Activated T-helper 1 cell treated with anti-CD3 and anti-CD28 coated beads, Interleukin-12 subunit alpha, Interleukin-12 subunit beta, Interleukin-2, Interleukin-4 antibody, amounts not matched to agents 30 ng/mL and 10 ng/mL and 1 ng/mL, durations not matched to agents 14 hours and 24 hours and 36 hours (primary cell): ENCODE measurements at regions not wholly inside any gene's neighbourhood (a gene's known extent, or its start where the extent isn't known, plus 50 kb on each side); places are given as distances from the start of the nearest gene placed in this dataset.

ENCODE experiments used
- DNase-seq: peaks from one replicate; pipeline ENCODE4 v3.0.0; 2021; ENCODE audit warnings: low spot score
- H3K27ac Mint-ChIP-seq: one replicate; pipeline ENCODE4 v1.8.0; 2021; ENCODE audit warnings: mild to moderate bottlenecking, mixed read lengths
- H3K27me3 Mint-ChIP-seq: one replicate; pipeline ENCODE4 v1.8.0; 2022; ENCODE audit warnings: mild to moderate bottlenecking, moderate library complexity, mixed read lengths; ENCODE audit not compliant: insufficient read depth
- H3K36me3 Mint-ChIP-seq: one replicate; pipeline ENCODE4 v1.8.0; 2021; ENCODE audit warnings: low read depth, mixed read lengths
- H3K4me1 Mint-ChIP-seq: one replicate; pipeline ENCODE4 v1.8.0; 2021; ENCODE audit warnings: low read depth, mixed read lengths
- H3K4me3 Mint-ChIP-seq: one replicate; pipeline ENCODE4 v1.8.0; 2021; ENCODE audit warnings: mild to moderate bottlenecking, moderate library complexity, mixed read lengths
- H3K9me3 Mint-ChIP-seq: one replicate; pipeline ENCODE4 v1.8.0; 2021; ENCODE audit warnings: mixed read lengths
- intact Hi-C: fragments of 100-400 bp; cut with micrococcal nuclease; formaldehyde crosslinking; loops from one replicate; pipeline ENCODE4 v1.15.1; 2024

- no peak for DNase-seq
- no peaks in the 10 kb centered on the region for H3K36me3 Mint-ChIP-seq
- H3K27ac Mint-ChIP-seq = no peak overlapping the region
- H3K27me3 Mint-ChIP-seq = peaks cover 1% of the 10 kb centered on the region
- H3K4me3 Mint-ChIP-seq = no peak overlapping the region
- H3K4me1 Mint-ChIP-seq = no peaks in the 10 kb centered on the region
- no peaks in the 10 kb centered on the region for H3K9me3 Mint-ChIP-seq
- intact Hi-C loops = no loop called here
Observed at GRCh38 chr20:11976966-11977365, 59.3 kb downstream of the BTBD3 start.

- H3K27ac Mint-ChIP-seq = no peak overlapping the region
- intact Hi-C loops = no loop called here
- H3K4me3 Mint-ChIP-seq = no peak overlapping the region
- DNase-seq = no peak
- no peaks in the 10 kb centered on the region for H3K9me3 Mint-ChIP-seq
- H3K36me3 Mint-ChIP-seq = no peaks in the 10 kb centered on the region
- H3K4me1 Mint-ChIP-seq = no peaks in the 10 kb centered on the region
- H3K27me3 Mint-ChIP-seq = no peaks in the 10 kb centered on the region
Observed at GRCh38 chr20:11978496-11978895, 60.8 kb downstream of the BTBD3 start.

DNA sequence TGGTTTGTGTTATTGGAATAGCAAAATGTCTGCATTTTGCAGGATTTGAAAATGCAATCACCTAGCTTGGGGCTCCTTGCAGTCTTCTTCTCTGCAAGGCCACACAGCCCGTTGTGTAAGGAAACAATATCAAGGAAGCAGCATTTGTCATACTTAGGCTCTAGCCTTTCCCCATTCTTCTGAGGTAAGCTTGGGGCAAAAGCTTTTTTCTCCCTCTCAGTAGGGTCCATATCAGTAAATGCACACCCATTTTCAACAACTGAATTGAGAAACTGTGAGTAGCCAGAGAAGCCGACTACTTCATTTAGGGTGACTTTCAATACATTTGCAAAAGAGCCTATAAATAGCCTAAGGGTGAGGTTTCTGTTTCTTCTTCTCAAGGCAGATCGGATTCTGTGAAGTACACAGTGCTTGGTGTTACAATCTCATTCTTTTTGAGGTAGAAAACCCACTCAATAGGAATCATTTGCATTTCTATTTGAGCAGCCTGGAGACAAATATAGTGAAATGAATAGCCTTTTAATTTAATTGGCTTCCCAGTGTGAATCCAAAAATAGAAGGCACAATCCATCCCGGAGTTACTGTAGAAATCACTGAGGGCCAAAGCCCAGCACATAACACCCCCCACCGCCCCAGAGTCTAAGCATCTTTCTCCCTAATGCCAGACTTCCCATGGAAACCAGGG lies 61.8 kb downstream of the BTBD3 start:
- H3K4me1 Mint-ChIP-seq = no peaks in the 10 kb centered on the region
- H3K9me3 Mint-ChIP-seq = no peaks in the 10 kb centered on the region
- H3K27ac Mint-ChIP-seq = no peak overlapping the region
- H3K36me3 Mint-ChIP-seq = no peaks in the 10 kb centered on the region
- no peak for DNase-seq
- no peak overlapping the region for H3K4me3 Mint-ChIP-seq
- peaks cover 3% of the 10 kb centered on the region for H3K27me3 Mint-ChIP-seq
- intact Hi-C loops = no loop called here

DNA sequence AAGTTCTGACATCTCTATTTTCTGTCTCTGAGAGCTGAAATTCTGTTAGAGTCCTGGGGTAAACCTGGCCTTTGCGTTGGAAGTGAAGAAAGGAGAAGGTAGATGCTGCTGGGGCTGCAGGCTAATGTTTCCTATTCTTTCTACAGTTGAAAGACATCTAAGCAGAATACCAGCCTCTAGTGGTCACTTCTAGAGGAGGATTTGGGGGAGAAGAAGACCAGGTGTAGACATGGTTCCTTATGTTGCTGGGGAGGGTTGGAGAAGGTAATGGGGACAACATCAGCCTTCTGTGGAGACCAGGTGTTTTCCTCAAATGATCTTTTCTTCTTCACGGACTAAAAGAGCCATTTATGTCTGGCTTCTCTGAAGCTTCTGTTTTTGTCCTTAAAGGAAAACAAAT lies 62.6 kb downstream of the BTBD3 start:
- DNase-seq = no peak
- Mint-ChIP-seq H3K9me3 (no peaks in the 10 kb centered on the region), H3K27ac (no peak overlapping the region), H3K36me3 (no peaks in the 10 kb centered on the region), H3K4me1 (no peaks in the 10 kb centered on the region), H3K27me3 (peaks cover 3% of the 10 kb centered on the region), H3K4me3 (no peak overlapping the region)
- intact Hi-C loops = no loop called here

DNA sequence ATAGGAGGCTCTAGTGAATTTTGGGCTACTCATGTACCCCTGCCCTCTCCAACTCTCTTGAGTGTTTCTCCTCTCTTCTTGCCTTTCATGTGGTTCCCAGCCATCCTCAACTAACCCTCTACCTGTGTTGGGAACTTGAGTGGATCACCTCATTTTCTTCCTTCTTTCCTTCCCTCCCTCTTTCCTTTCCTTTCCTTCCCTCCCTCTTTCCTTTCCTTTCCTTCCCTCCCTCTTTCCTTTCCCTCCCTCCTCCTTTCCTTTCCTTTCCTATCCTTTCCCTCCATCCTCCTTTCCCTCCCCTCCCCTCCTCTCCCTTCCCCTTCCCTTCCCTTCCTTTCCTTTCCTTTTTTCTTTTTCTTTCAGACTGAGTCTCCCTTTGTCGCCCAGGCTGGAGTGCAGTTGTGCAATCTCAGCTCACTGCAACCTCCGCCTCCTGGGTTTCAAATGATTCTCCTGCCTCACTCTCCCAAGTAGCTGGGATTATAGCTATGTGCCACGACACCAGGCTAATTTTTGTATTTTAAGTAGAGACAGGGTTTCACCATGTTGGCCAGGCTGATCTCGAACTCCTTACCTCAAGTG lies 63.8 kb downstream of the BTBD3 start:
- no peak overlapping the region for H3K27ac Mint-ChIP-seq
- peaks cover 3% of the 10 kb centered on the region for H3K27me3 Mint-ChIP-seq
- no peaks in the 10 kb centered on the region for H3K36me3 Mint-ChIP-seq
- no peak overlapping the region for H3K4me3 Mint-ChIP-seq
- H3K4me1 Mint-ChIP-seq = no peaks in the 10 kb centered on the region
- no peaks in the 10 kb centered on the region for H3K9me3 Mint-ChIP-seq
- no peak for DNase-seq
- intact Hi-C loops = no loop called here

GRCh38 chr20:11982289-11982954 lies 64.7 kb downstream of the BTBD3 start:
- Mint-ChIP-seq H3K4me3 (no peak overlapping the region), H3K27me3 (peaks cover 3% of the 10 kb centered on the region), H3K27ac (no peak overlapping the region), H3K36me3 (no peaks in the 10 kb centered on the region), H3K4me1 (no peaks in the 10 kb centered on the region), H3K9me3 (no peaks in the 10 kb centered on the region)
- intact Hi-C loops = no loop called here
- DNase-seq = no peak

DNA sequence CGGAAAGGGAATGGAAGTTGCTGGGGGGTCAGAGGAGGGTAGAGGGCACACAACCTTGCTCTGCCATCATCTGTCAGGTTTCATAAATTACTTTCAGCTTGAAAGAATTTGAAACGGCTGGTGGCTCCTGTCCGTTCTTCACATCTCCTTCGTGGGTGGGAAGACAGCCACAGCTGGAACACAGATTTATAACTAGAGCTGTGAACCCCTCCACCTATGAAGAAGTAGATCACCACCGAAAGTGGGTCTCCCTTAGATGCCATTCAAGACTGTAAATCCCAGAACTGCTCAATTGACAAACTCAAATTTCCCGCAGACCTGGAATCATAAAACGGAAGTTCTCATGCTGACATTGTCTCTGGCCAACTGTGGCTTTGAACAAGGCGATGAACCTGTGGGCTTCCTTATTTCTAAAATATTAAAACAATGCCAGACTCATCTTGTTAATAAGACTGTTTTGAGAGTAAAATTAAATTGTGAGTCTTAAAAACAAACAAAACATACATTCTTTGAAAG lies 65.3 kb downstream of the BTBD3 start:
- Mint-ChIP-seq H3K36me3 (no peaks in the 10 kb centered on the region), H3K27ac (no peak overlapping the region), H3K4me3 (no peak overlapping the region), H3K4me1 (no peaks in the 10 kb centered on the region), H3K27me3 (peaks cover 3% of the 10 kb centered on the region), H3K9me3 (no peaks in the 10 kb centered on the region)
- intact Hi-C loops = no loop called here
- no peak for DNase-seq

GRCh38 chr20:11986954-11987353 lies 69.3 kb downstream of the BTBD3 start:
- no peak overlapping the region for H3K27ac Mint-ChIP-seq
- H3K27me3 Mint-ChIP-seq = peaks cover 3% of the 10 kb centered on the region
- no peaks in the 10 kb centered on the region for H3K9me3 Mint-ChIP-seq
- H3K4me1 Mint-ChIP-seq = no peaks in the 10 kb centered on the region
- no peaks in the 10 kb centered on the region for H3K36me3 Mint-ChIP-seq
- no peak overlapping the region for H3K4me3 Mint-ChIP-seq
- intact Hi-C loops = no loop called here
- no peak for DNase-seq

DNA sequence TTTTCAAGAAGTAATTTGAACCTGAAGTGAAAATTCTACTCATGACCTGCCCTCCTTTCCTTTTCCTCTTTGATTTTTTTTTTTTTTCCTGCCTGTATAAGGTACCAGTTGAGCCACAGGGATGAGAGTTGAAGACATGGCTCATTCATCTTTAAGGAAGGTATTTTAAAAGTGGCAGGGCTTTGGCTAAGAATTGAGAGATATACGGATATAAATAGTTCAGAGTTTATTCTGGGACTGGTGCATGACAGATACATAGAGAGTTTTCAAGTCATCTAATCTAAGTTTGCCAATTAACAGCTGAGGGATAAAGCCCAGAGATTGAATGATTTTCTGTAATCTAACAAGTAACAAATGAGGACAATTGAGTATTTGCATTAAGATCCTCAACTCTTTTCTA lies 69.8 kb downstream of the BTBD3 start:
- Mint-ChIP-seq H3K4me3 (no peak overlapping the region), H3K36me3 (no peaks in the 10 kb centered on the region), H3K27ac (no peak overlapping the region), H3K4me1 (no peaks in the 10 kb centered on the region), H3K27me3 (peaks cover 3% of the 10 kb centered on the region), H3K9me3 (no peaks in the 10 kb centered on the region)
- no peak for DNase-seq
- intact Hi-C loops = no loop called here

- no peaks in the 10 kb centered on the region for H3K9me3 Mint-ChIP-seq
- no peak overlapping the region for H3K27ac Mint-ChIP-seq
- peaks cover under 1% of the 10 kb centered on the region for H3K27me3 Mint-ChIP-seq
- no peak overlapping the region for H3K4me3 Mint-ChIP-seq
- no peak for DNase-seq
- no peaks in the 10 kb centered on the region for H3K36me3 Mint-ChIP-seq
- no peaks in the 10 kb centered on the region for H3K4me1 Mint-ChIP-seq
- intact Hi-C loops = no loop called here
Observed at GRCh38 chr20:11989018-11989771, 71.5 kb downstream of the BTBD3 start.

DNA sequence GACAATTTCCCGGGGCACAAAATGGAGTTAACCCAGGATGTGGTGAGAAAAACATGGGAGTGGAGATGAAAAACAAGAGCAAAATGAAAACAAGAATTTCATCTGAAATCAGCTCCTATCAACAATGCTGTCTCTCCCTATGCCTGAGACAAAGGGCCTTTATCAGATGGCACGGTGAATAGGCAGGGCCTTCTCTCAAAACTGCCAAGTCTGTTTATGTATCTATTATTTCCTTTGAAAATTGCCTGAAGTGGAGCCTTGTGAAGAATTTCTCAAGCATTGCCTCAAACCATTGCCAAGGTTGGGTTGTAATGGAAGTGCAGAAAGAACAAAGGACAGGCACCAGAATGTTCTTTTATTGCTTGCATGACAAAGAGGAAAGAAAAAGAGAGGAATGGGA lies 74.7 kb downstream of the BTBD3 start:
- Mint-ChIP-seq H3K4me1 (no peaks in the 10 kb centered on the region), H3K27me3 (peaks cover 1% of the 10 kb centered on the region), H3K27ac (no peak overlapping the region), H3K4me3 (no peak overlapping the region), H3K36me3 (no peaks in the 10 kb centered on the region), H3K9me3 (no peaks in the 10 kb centered on the region)
- DNase-seq = no peak
- intact Hi-C loops = no loop called here

GRCh38 chr20:11993886-11994461 lies 76.3 kb downstream of the BTBD3 start:
- DNase-seq = no peak
- Mint-ChIP-seq H3K4me1 (no peaks in the 10 kb centered on the region), H3K4me3 (no peak overlapping the region), H3K36me3 (no peaks in the 10 kb centered on the region), H3K27ac (no peak overlapping the region), H3K27me3 (peaks cover 1% of the 10 kb centered on the region), H3K9me3 (no peaks in the 10 kb centered on the region)
- intact Hi-C loops = no loop called here
